Activated CD4-positive, alpha-beta memory T cell treated with anti-CD3 and anti-CD28 coated beads for 36 hours (primary cell): ENCODE measurements at regions not wholly inside any gene's neighbourhood (a gene's known extent, or its start where the extent isn't known, plus 50 kb on each side); places are given as distances from the start of the nearest gene placed in this dataset.

ENCODE experiments used
- CTCF ChIA-PET: fragments of 350-600 bp; sonication (Branson Sonifier 250); formaldehyde crosslinking; loops from one replicate; lab custom pipeline; 2021; ENCODE audit warnings: antibody characterized with exemption, inconsistent platforms; lab: Charles Lee
- POLR2A ChIA-PET: fragments of 350-600 bp; sonication (Branson Sonifier 250); formaldehyde crosslinking; loops from one replicate; lab custom pipeline; 2021; ENCODE audit warnings: antibody characterized with exemption; lab: Charles Lee
- DNase-seq: peaks from one replicate; pipeline ENCODE4 v3.0.0-alpha.2; 2020
- H3K27ac Mint-ChIP-seq: one replicate; pipeline ENCODE4 v1.8.0; 2021; ENCODE audit warnings: mixed read lengths
- H3K27me3 Mint-ChIP-seq: one replicate; pipeline ENCODE4 v1.8.0; 2021; ENCODE audit warnings: mixed read lengths
- H3K36me3 Mint-ChIP-seq: one replicate; pipeline ENCODE4 v1.8.0; 2021; ENCODE audit warnings: mixed read lengths
- H3K4me1 Mint-ChIP-seq: one replicate; pipeline ENCODE4 v1.8.0; 2021; ENCODE audit warnings: low read depth, mixed read lengths
- H3K4me3 Mint-ChIP-seq: one replicate; pipeline ENCODE4 v1.8.0; 2021; ENCODE audit warnings: mild to moderate bottlenecking, mixed read lengths
- H3K9me3 Mint-ChIP-seq: one replicate; pipeline ENCODE4 v1.8.0; 2021; ENCODE audit warnings: mixed read lengths
- intact Hi-C: fragments of 100-400 bp; cut with micrococcal nuclease; formaldehyde crosslinking; loops from one replicate; pipeline ENCODE4 v1.15.1; 2023

DNA sequence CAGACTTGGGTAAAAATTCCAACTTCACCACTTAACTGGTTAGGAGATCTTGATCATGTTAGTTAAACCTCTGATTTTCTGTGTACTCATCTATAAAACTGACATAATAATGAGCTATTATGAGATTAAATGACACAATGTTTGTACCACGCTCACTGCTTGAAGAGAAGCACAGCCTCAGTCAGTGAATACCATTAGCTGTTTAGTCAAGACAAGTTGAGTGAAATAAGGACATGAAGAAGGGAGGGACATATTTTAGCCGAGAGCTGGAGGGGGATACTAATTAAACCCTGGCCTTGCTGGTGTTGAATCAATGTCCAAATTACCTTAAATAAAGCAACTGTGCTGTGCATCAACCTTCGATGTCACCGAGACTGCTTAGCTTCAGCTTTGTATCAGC lies 105.1 kb upstream of the TOX3 start:
- Mint-ChIP-seq H3K27ac (no peak overlapping the region), H3K27me3 (no peaks in the 10 kb centered on the region), H3K9me3 (no peaks in the 10 kb centered on the region), H3K4me1 (no peaks in the 10 kb centered on the region), H3K4me3 (no peak overlapping the region), H3K36me3 (no peaks in the 10 kb centered on the region)
- CTCF ChIA-PET: no interaction called here
- POLR2A ChIA-PET: no interaction called here
- no peak for DNase-seq
- intact Hi-C loops: no loop called here

DNA sequence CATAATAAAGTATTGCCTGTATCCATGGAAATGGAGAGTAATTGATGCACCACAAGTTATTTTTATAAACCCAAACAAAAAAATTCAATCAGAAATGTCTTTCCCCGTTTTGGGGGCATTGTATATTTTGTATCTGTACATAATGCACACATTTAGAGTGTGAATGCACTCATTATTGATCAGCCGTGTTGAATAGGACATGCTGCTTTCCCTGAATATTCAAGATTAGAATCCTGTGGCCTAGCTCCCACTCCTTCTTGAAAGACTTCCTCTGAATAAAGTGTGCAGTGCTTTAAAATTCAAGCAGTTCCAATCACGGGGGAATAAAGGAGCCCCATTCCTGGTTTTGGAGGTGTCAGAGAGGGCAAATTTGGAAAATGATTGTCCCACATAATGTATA lies 103.8 kb upstream of the TOX3 start:
- intact Hi-C loops: no loop called here
- DNase-seq: no peak
- Mint-ChIP-seq H3K4me1 (no peaks in the 10 kb centered on the region), H3K9me3 (no peaks in the 10 kb centered on the region), H3K27ac (no peak overlapping the region), H3K27me3 (no peaks in the 10 kb centered on the region), H3K4me3 (no peak overlapping the region), H3K36me3 (no peaks in the 10 kb centered on the region)
- POLR2A ChIA-PET: no interaction called here
- CTCF ChIA-PET: no interaction called here

DNA sequence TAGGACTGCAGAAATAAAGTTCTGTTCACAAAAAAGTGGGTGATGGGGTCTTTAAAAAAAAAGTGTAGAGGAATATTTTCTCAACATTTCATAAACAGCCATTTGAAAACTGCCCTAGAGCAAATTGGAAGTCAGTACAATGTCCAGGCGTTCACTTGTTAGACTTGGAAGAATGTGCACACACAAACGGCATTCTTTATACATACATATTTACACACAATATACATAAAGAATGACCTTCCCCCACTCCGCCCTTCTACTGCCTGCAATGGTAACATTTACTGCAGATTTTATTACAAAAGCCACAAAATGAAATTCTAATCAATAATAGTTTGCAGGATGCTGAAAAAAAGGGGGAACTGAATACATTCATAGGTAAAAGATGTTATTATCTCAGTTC lies 103.4 kb upstream of the TOX3 start:
- ChIA-PET CTCF (no interaction called here), POLR2A (no interaction called here)
- Mint-ChIP-seq H3K4me3 (no peak overlapping the region), H3K36me3 (no peaks in the 10 kb centered on the region), H3K27me3 (no peaks in the 10 kb centered on the region), H3K9me3 (no peaks in the 10 kb centered on the region), H3K4me1 (no peaks in the 10 kb centered on the region), H3K27ac (no peak overlapping the region)
- no peak for DNase-seq
- intact Hi-C loops: no loop called here

DNA sequence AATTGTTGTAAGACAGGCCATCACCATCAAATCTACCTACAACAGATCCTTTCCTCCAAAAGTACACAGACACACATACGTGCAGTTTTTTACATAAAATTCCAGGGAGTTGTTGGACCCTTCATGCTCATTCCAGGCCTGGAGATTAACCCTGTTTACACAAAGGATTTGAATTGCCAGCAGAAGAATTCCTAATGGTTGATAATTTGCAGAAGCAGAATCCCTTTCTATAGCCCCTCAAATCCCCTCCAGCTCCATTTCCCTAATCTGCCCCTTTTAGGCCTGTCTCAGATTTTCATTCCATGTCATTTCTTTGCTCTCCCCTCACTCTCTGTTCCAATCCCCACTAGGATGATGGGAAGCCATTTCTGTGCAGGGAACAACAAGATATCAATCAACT lies 102.9 kb upstream of the TOX3 start:
- POLR2A ChIA-PET: no interaction called here
- Mint-ChIP-seq H3K36me3 (no peaks in the 10 kb centered on the region), H3K4me1 (no peaks in the 10 kb centered on the region), H3K27me3 (no peaks in the 10 kb centered on the region), H3K27ac (no peak overlapping the region), H3K9me3 (no peaks in the 10 kb centered on the region), H3K4me3 (no peak overlapping the region)
- intact Hi-C loops: no loop called here
- DNase-seq: no peak
- CTCF ChIA-PET: no interaction called here

DNA sequence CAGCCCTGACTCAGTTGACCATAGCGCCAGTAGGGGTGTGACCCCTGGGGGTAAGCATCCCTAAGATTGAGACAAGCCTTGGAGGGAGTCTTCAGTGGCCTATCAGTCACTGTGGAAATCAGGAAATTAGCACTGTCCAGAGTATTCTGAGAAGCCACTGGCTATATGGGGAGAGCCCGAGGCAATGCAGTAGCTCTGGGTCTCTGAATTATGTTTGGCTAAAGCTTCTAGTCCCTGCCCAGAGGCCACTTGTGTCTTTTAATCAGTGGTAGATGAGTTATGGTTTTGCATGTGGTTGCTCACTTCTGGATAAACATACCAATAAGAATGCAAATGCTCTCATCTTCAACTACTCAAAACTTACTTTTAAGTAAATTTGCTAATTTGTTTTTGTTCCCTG lies 100.6 kb upstream of the TOX3 start:
- Mint-ChIP-seq H3K4me1 (no peaks in the 10 kb centered on the region), H3K27me3 (no peaks in the 10 kb centered on the region), H3K4me3 (no peak overlapping the region), H3K27ac (no peak overlapping the region), H3K36me3 (no peaks in the 10 kb centered on the region), H3K9me3 (no peaks in the 10 kb centered on the region)
- intact Hi-C loops: no loop called here
- CTCF ChIA-PET: no interaction called here
- no peak for DNase-seq
- POLR2A ChIA-PET: no interaction called here

DNA sequence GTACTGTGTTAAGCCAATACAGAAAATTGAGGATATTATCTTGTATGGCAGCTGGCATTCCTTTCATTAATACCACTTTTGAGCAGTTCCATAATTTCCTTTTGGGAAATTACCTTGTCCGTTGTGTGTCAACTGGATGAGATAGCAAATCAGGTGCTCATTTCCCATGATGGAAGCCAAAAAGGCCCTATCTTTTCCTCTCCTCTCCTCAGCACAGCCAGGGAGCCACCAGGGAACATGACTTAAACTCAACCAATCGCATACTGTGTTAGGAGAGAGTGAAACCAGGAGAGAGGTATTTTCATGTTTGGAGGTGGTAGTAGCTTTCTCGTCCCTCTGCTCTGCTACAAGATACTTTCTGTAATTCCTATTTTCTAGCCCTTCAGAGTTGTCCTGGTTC lies 96.1 kb upstream of the TOX3 start:
- CTCF ChIA-PET: no interaction called here
- POLR2A ChIA-PET: no interaction called here

DNA sequence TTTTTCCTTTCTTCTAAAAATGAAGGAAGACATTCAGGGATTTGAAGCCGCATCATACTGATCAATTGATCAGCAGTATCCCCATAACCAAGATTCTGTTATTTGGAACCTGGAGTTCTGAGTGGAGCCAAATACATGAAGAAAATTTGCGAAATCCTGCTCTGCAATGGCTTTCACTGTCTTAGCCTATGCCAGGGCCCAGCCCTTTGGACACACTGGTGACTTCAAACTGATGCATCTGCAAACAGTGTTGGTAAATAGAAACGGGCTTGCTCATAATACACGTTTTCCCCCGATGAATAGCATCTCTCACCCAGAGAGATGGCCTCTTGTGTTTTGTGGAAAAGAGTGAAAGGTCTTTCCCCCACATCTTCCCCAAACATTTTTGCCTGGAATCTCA lies 87.6 kb upstream of the TOX3 start:
- Mint-ChIP-seq H3K27me3 (no peaks in the 10 kb centered on the region), H3K27ac (no peak overlapping the region), H3K36me3 (no peaks in the 10 kb centered on the region), H3K4me3 (no peak overlapping the region), H3K9me3 (peaks cover 19% of the 10 kb centered on the region), H3K4me1 (no peaks in the 10 kb centered on the region)
- CTCF ChIA-PET: no interaction called here
- POLR2A ChIA-PET: no interaction called here
- intact Hi-C loops: no loop called here
- no peak for DNase-seq

More for the DNA sequence above, 96.1 kb upstream of the TOX3 start:
- Mint-ChIP-seq H3K4me1 (no peaks in the 10 kb centered on the region), H3K4me3 (no peak overlapping the region), H3K36me3 (no peaks in the 10 kb centered on the region), H3K27ac (no peak overlapping the region), H3K9me3 (peaks cover 2% of the 10 kb centered on the region), H3K27me3 (no peaks in the 10 kb centered on the region)
- intact Hi-C loops: no loop called here
- DNase-seq: no peak

DNA sequence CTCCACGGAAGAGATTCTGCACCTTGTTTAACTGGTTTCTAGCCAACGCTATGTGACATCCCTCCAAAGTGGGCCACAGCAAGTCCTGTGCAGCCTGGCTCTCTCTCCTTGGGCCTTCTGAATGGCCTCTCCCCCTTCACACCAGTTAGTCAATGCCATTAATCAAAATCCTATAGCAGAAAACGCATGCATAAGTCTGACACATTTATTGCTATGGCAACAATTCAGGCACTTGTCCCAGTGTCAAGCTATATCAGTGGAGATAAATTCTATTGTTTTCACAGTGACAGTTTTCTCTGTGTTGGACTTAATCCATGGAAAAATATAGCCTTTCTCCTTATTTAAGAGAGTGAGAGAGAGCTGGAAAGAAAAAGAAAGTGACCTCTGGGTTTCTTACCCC lies 87.2 kb upstream of the TOX3 start:
- Mint-ChIP-seq H3K4me3 (no peak overlapping the region), H3K9me3 (peaks cover 19% of the 10 kb centered on the region), H3K27ac (no peak overlapping the region), H3K36me3 (no peaks in the 10 kb centered on the region), H3K27me3 (no peaks in the 10 kb centered on the region), H3K4me1 (no peaks in the 10 kb centered on the region)
- no peak for DNase-seq
- intact Hi-C loops: no loop called here
- POLR2A ChIA-PET: no interaction called here
- CTCF ChIA-PET: no interaction called here

DNA sequence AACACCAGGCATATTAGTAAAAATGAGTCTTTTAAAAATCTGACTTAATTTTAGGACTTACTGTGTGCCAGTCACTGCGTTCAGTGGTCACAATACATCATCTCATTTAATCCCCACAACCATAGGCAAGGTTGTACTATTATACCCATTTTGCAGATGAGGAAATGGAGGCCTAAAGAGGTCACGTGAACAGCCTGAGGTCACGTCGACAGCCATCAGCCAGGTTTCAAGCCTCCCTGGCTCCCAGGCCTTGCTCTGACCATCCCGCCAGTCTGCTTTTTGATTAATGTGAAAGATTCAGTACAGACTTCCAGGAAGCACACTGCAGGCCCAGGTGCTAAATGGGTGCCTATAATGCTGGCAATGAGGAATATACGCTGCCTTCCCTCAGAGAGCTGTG lies 86.3 kb upstream of the TOX3 start:
- H3K36me3 Mint-ChIP-seq: no peaks in the 10 kb centered on the region
- POLR2A ChIA-PET: no interaction called here
- no peaks in the 10 kb centered on the region for H3K4me1 Mint-ChIP-seq
- no peaks in the 10 kb centered on the region for H3K27me3 Mint-ChIP-seq
- no peak overlapping the region for H3K4me3 Mint-ChIP-seq
- intact Hi-C loops: no loop called here
- CTCF ChIA-PET: no interaction called here
- no peak for DNase-seq
- peaks cover 19% of the 10 kb centered on the region for H3K9me3 Mint-ChIP-seq
- H3K27ac Mint-ChIP-seq: no peak overlapping the region

DNA sequence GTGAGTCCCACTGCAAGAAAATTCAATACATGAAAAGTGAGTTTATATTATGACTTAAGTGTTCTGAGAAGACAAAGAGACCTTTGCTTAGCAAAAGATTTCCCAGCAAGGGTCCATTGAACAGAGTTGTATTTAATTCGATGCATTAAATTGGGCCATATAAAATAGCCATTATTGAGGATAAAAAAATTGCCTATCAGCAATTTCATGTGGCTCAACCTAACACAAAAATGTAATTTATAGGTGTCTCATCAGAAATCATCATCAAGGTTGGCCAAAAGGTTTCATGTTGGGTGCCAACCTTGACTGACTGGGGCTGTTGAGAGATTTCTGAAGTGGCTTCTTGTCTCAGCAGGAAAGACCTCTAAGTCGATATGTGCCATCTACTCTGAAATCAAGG lies 84.8 kb upstream of the TOX3 start:
- Mint-ChIP-seq H3K36me3 (no peaks in the 10 kb centered on the region), H3K4me3 (no peak overlapping the region), H3K27ac (no peak overlapping the region), H3K4me1 (no peaks in the 10 kb centered on the region), H3K27me3 (no peaks in the 10 kb centered on the region), H3K9me3 (peaks cover 17% of the 10 kb centered on the region)
- ChIA-PET CTCF (no interaction called here), POLR2A (no interaction called here)
- no peak for DNase-seq
- intact Hi-C loops: no loop called here

DNA sequence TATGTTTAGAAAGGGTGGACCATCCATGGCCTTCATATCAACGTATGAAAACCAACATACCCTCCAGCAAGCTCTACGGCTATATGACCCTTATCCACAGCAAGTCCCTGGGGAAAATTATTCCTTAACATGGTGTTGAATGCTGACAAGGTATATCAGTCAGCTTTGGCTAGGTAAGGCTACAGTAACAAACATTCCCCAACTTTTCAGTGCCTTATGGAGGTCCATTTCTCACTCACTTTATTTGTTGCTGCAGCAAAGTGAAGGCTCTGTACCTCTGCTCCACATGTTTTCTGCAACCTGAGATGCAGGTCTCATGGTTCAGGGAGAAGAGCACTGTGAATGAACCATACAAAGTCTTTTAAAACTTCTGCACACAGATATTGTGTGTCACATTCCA lies 83.8 kb upstream of the TOX3 start:
- DNase-seq: no peak
- Mint-ChIP-seq H3K4me3 (no peak overlapping the region), H3K9me3 (peaks cover 11% of the 10 kb centered on the region), H3K27ac (no peak overlapping the region), H3K36me3 (no peaks in the 10 kb centered on the region), H3K27me3 (no peaks in the 10 kb centered on the region), H3K4me1 (no peaks in the 10 kb centered on the region)
- POLR2A ChIA-PET: no interaction called here
- CTCF ChIA-PET: no interaction called here
- intact Hi-C loops: no loop called here

DNA sequence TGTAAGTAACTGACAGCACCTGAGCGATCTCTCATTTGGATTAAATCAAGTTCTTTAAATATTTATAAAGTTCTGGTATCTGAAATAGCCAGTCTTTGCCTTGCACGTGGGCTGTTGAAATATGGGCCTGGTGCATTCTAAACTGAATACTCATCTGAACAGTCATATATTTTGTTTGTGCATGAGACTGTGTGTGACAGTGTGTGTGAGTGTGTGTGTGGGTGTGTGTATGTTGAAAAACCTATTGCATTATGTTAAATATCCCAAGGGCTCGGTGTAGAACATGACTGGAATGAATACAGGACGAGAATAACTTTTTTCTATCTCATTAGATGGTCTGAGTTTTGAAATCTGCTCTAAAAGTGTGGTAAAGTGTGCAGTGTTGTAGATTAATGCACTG lies 82.4 kb upstream of the TOX3 start:
- DNase-seq: no peak
- H3K27ac Mint-ChIP-seq: no peak overlapping the region
- CTCF ChIA-PET: interaction anchor here (0.6 kb wide), 1 partner anchor 1117 kb away, joined by 3 read pairs; no protein-coding TSS in a partner anchor
- H3K9me3 Mint-ChIP-seq: peaks cover 7% of the 10 kb centered on the region
- H3K36me3 Mint-ChIP-seq: no peaks in the 10 kb centered on the region
- no peaks in the 10 kb centered on the region for H3K4me1 Mint-ChIP-seq
- H3K4me3 Mint-ChIP-seq: no peak overlapping the region
- intact Hi-C loops: no loop called here
- POLR2A ChIA-PET: no interaction called here
- no peaks in the 10 kb centered on the region for H3K27me3 Mint-ChIP-seq

DNA sequence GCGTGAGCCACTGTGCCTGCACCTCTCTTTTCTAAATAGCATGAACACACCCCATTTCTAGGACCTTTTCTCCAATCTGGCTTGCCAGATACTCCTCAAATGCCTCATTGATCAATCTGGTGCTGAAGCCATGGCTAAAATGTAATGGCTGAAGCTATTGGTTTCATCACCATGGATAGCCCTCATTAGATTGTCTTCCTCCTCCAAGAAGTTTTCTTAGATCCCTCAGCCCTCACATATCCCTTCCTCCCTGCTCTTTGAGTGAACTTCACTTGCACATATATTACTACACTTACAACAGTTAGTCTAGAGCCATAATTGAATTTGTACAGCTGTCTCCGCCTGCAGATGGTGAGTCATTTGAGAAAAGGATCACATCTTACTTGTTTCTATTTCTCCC lies 77.9 kb upstream of the TOX3 start:
- intact Hi-C loops: no loop called here
- H3K27ac Mint-ChIP-seq: no peak overlapping the region
- H3K27me3 Mint-ChIP-seq: no peaks in the 10 kb centered on the region
- H3K4me1 Mint-ChIP-seq: no peaks in the 10 kb centered on the region
- H3K4me3 Mint-ChIP-seq: no peak overlapping the region
- H3K9me3 Mint-ChIP-seq: no peaks in the 10 kb centered on the region
- DNase-seq: no peak
- CTCF ChIA-PET: no interaction called here
- no peaks in the 10 kb centered on the region for H3K36me3 Mint-ChIP-seq
- POLR2A ChIA-PET: no interaction called here

DNA sequence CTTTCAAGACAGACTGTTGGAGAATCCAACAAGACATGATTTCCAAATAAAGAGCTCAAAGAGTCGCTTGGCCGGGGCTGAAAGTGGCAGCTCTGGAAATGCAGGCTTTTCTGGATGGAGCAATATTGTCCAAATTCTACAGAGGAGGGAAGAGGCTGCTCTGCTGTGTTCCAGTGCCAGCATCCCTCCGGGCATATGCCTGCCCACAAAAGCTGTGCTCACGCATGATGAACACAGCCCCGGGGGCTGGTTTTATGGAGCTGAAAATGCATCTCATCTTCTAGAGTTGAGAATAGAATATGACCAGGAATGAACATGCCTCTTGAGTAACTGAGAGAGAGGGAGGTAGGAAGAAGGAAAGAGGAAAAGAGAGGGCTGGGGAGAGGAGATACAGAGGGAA lies 74.7 kb upstream of the TOX3 start:
- Mint-ChIP-seq H3K4me3 (no peak overlapping the region), H3K4me1 (no peaks in the 10 kb centered on the region)

More for the DNA sequence above, 74.7 kb upstream of the TOX3 start:
- H3K27me3 Mint-ChIP-seq: no peaks in the 10 kb centered on the region
- intact Hi-C loops: no loop called here
- no peak overlapping the region for H3K27ac Mint-ChIP-seq
- ChIA-PET POLR2A (no interaction called here), CTCF (no interaction called here)
- no peak for DNase-seq
- peaks cover 15% of the 10 kb centered on the region for H3K9me3 Mint-ChIP-seq
- H3K36me3 Mint-ChIP-seq: no peaks in the 10 kb centered on the region
